ENCODE measurements at regions not wholly inside any gene's neighbourhood (a gene's known extent, or its start where the extent isn't known, plus 50 kb on each side); places are given as distances from the start of the nearest gene placed in this dataset.

GRCh38 chr12:38156497-38157245 lies 159.9 kb upstream of the ALG10B start:
- no peak for TF ChIP-seq CEBPB (IDR thresholded peaks at IDR 0.05)
- TF ChIP-seq TAF1 (IDR thresholded peaks at IDR 0.05; ENCODE audit: low read depth) = no peak
- TF ChIP-seq CREB1 (IDR thresholded peaks at IDR 0.05; ENCODE audit: low read depth) = no peak
- TF ChIP-seq NFIC (IDR thresholded peaks at IDR 0.05) = no peak
- TF ChIP-seq FOXM1 (IDR thresholded peaks at IDR 0.05; ENCODE audit: borderline replicate concordance, low read depth) = no peak
- TF ChIP-seq TEAD4 (IDR thresholded peaks at IDR 0.05) = no peak
- no peak for TF ChIP-seq REST (IDR thresholded peaks at IDR 0.05; ENCODE audit: low read depth)

- TF ChIP-seq CEBPB (IDR thresholded peaks at IDR 0.05) (no peak), TAF1 (IDR thresholded peaks at IDR 0.05; ENCODE audit: low read depth) (no peak)
These were observed 159.2 kb upstream of the ALG10B start for GRCh38 chr12:38157274-38157932.

- TF ChIP-seq TCF12 (IDR thresholded peaks at IDR 0.05; ENCODE audit: low read depth) (no peak), REST (IDR thresholded peaks at IDR 0.05; ENCODE audit: low read depth) (no peak), EP300 (IDR thresholded peaks at IDR 0.05; ENCODE audit: borderline replicate concordance) (no peak), EGR1 (IDR thresholded peaks at IDR 0.05) (no peak), FOXM1 (IDR thresholded peaks at IDR 0.05; ENCODE audit: borderline replicate concordance, low read depth) (no peak), YY1 (IDR thresholded peaks at IDR 0.05; ENCODE audit: low read depth) (no peak), ZBTB7A (IDR thresholded peaks at IDR 0.05; ENCODE audit: low read depth) (no peak), CREB1 (IDR thresholded peaks at IDR 0.05; ENCODE audit: low read depth) (no peak), TEAD4 (IDR thresholded peaks at IDR 0.05) (no peak), TAF1 (IDR thresholded peaks at IDR 0.05; ENCODE audit: low read depth) (no peak), MAX (IDR thresholded peaks at IDR 0.05) (no peak)
These were observed 158.6 kb upstream of the ALG10B start for GRCh38 chr12:38157933-38158401.

GRCh38 chr12:38158428-38159091 lies 158.0 kb upstream of the ALG10B start:
- TF ChIP-seq TCF12 (IDR thresholded peaks at IDR 0.05; ENCODE audit: low read depth) = no peak
- no peak for TF ChIP-seq EGR1 (IDR thresholded peaks at IDR 0.05)
- no peak for TF ChIP-seq EP300 (IDR thresholded peaks at IDR 0.05; ENCODE audit: borderline replicate concordance)
- no peak for TF ChIP-seq RAD21 (IDR thresholded peaks at IDR 0.05; ENCODE audit: low read depth)
- no peak for TF ChIP-seq TAF1 (IDR thresholded peaks at IDR 0.05; ENCODE audit: low read depth)
- TF ChIP-seq CREB1 (IDR thresholded peaks at IDR 0.05; ENCODE audit: low read depth) = no peak
- TF ChIP-seq TEAD4 (IDR thresholded peaks at IDR 0.05) = no peak
- TF ChIP-seq REST (IDR thresholded peaks at IDR 0.05; ENCODE audit: low read depth) = no peak
- TF ChIP-seq FOXM1 (IDR thresholded peaks at IDR 0.05; ENCODE audit: borderline replicate concordance, low read depth) = no peak
- TF ChIP-seq ZBTB7A (IDR thresholded peaks at IDR 0.05; ENCODE audit: low read depth) = no peak
- no peak for TF ChIP-seq USF1 (IDR thresholded peaks at IDR 0.05)
- TF ChIP-seq MAX (IDR thresholded peaks at IDR 0.05) = no peak

Measured in Ishikawa (cell line).